HG02678 (cell line): ENCODE measurements at regions not wholly inside any gene's neighbourhood (a gene's known extent, or its start where the extent isn't known, plus 50 kb on each side); places are given as distances from the start of the nearest gene placed in this dataset.

Experiments
- ATAC-seq: cut with Tn5 transposase; IDR thresholded peaks from one replicate; pipeline ENCODE4 v1.9.1; 2021; ENCODE audit warnings: mild to moderate bottlenecking, moderate library complexity; ENCODE audit not compliant: unreplicated experiment

- ATAC-seq = no peak
Measured at GRCh38 chr22:48347311-48347710, 1480.4 kb downstream of the BRD1 start.

- no peak for ATAC-seq
Measured at GRCh38 chr22:48346911-48347310, 1480.8 kb downstream of the BRD1 start.

- ATAC-seq = no peak
Measured at GRCh38 chr22:48346311-48346710, 1481.4 kb downstream of the BRD1 start.

GRCh38 chr22:48345631-48346030, 1482.0 kb downstream of the BRD1 start:
- ATAC-seq = no peak

GRCh38 chr22:48343461-48343860, 1484.2 kb downstream of the BRD1 start:
- no peak for ATAC-seq

GRCh38 chr22:48342732-48343131, 1484.9 kb downstream of the BRD1 start:
- ATAC-seq = no peak

GRCh38 chr22:48342016-48342415, 1485.7 kb downstream of the BRD1 start:
- ATAC-seq = no peak

- ATAC-seq = no peak
Measured at GRCh38 chr22:48340727-48341709, 1486.7 kb downstream of the BRD1 start.

GRCh38 chr22:48340191-48340590, 1487.5 kb downstream of the BRD1 start:
- ATAC-seq = no peak

- ATAC-seq = no peak
Measured at GRCh38 chr22:48338793-48339705, 1488.6 kb downstream of the BRD1 start.

GRCh38 chr22:48337957-48338792, 1489.5 kb downstream of the BRD1 start:
- ATAC-seq = no peak

GRCh38 chr22:48336339-48337060, 1491.2 kb downstream of the BRD1 start:
- ATAC-seq = no peak

- ATAC-seq = no peak
Measured at GRCh38 chr22:48335442-48336139, 1492.1 kb downstream of the BRD1 start.

- no peak for ATAC-seq
Measured at GRCh38 chr22:48334971-48335370, 1492.7 kb downstream of the BRD1 start.

GRCh38 chr22:48333816-48334735, 1493.6 kb downstream of the BRD1 start:
- no peak for ATAC-seq

- no peak for ATAC-seq
Measured at GRCh38 chr22:48333323-48333763, 1494.3 kb downstream of the BRD1 start.

GRCh38 chr22:48332438-48333322, 1495.0 kb downstream of the BRD1 start:
- no peak for ATAC-seq
